Inflammatory macrophage treated with lipopolysaccharide for 4 hours (primary cell): ENCODE measurements at regions not wholly inside any gene's neighbourhood (a gene's known extent, or its start where the extent isn't known, plus 50 kb on each side); places are given as distances from the start of the nearest gene placed in this dataset.

Experiments
- DNase-seq: peaks from one replicate; pipeline ENCODE4 v3.0.0-alpha.2; 2020

GRCh38 chr1:55272994-55273393 lies 57.8 kb upstream of the USP24 start:
- no peak for DNase-seq
